Renal cortex interstitium (tissue), 11 donors: ENCODE measurements at regions not wholly inside any gene's neighbourhood (a gene's known extent, or its start where the extent isn't known, plus 50 kb on each side); places are given as distances from the start of the nearest gene placed in this dataset.
A peak's percentile ranks its signal among the peaks of the same experiment; 100 is the strongest.

Source experiments
- DNase-seq, 11 donors: peaks; one replicate each; pipeline ENCODE4 v3.0.0-alpha.2; 2013; ENCODE audit warnings: low read depth in 9 of 11, low spot score in 4 of 11; ENCODE audit errors: extremely low read depth in 1 of 11

GRCh38 chrX:6812087-6812486, 277.2 kb upstream of the VCX3A start:
- DNase-seq: no peak

DNA sequence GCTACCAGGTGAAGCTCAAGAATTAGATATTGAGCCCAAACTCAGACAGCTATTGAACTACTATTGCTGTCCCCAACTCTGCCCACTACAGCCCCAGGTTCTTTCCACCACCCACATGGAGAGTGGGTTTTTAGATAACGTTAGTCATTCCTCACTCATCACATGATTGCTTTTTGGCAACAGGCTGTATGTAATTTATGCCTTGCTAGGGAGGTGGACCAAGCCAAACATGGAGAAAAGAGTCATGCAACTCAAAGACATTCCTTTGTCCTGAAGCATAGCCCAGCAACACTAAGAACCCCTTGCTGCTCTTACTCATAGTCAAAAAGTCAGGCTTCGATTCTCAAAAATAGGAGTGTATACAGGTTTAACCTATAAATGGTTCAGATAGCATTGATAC, 275.9 kb upstream of the VCX3A start:
- no peak for DNase-seq

- no peak for DNase-seq
Measured at GRCh38 chrX:6803607-6804006, 268.7 kb upstream of the VCX3A start.

DNA sequence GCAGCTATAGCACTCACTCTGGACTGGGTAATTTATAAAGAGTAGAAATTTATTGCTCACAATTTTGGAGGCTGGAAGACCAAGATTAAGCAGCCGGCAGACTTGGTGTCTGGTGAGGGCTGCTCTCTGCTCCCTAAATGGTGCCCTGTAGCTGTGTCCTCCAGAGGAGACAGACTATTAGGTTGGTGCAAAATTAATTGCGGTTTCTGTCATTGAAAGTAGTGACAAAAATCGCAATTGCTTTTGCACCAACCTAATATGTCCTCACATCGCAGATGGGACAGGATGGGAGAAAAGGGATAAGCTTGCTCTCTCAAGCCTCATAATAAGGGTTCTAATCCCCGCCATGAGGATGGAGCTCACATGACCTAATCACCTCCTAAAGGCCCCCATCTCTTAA, 258.1 kb upstream of the VCX3A start:
- DNase-seq: no peak

GRCh38 chrX:6783912-6784311, 249.0 kb upstream of the VCX3A start:
- DNase-seq: no peak

GRCh38 chrX:6782831-6783230, 247.9 kb upstream of the VCX3A start:
- no peak for DNase-seq

DNA sequence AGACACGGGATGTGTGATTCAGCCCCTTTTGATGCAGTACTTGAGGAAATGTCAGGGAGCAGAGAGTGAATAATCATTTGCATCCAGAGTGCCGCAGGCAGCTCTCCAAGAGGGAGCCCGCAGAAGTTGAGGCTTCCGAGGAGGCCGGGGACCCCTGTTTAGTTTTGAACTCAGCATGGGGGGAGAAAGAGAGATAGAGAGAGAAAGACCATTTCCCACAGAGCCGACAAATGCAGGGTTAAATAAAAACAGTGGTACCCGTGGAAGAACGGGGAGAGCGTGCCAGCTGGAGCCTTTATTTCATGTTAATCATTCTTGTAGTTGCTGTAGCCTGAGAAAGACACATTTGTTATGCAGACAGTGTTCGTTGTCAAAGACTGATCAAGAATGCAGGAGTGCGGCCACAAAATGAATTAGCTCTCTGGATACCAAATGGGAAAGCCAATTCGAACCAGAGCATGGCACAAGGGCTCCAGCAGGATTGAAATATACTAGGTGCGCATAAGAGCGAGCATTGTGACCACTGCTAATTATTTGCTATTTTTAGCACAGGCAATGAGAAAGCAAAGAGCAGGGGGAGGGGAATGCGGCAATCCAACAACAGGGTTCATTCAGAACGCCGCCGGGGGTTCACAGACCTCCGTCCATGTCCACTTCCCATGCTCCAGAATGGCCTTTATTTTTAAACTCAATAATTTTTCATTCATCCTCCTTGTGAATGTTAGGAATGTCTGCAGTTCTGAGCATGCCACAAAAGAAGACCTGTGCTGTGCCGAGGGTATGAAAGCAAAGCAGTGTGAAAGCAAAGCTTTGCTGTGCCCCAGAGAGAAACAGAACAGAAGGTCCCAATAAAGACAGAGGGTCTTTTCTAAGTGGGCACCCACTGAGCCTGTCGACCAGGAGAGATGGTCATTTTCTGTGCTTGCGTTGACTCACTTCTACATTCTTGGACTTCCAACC, 243.9 kb upstream of the VCX3A start:
- DNase-seq: peak in 1 of 11 donors; percentile 2

- no peak for DNase-seq
Measured at GRCh38 chrX:6777238-6778002, 242.5 kb upstream of the VCX3A start.

GRCh38 chrX:6770936-6771335, 236.0 kb upstream of the VCX3A start:
- no peak for DNase-seq

DNA sequence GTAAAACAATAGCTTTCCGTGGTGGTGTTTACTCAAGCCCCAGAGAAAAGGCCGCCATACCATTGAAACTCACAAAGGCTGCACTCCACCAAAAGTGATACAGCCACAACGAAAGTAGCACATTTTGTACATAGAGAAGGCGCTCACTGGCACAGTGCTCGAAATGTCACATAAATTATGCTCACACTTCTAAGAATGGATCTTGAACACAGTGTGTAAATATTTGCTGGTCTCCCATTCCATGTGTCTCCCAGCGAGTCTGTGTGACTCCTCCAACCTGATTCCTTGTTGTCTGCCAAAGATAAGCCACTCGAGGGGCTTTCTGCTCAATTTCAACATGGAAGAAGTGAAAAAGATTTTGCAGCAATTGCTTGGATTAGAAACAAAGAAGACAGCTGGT, 234.0 kb upstream of the VCX3A start:
- no peak for DNase-seq

DNA sequence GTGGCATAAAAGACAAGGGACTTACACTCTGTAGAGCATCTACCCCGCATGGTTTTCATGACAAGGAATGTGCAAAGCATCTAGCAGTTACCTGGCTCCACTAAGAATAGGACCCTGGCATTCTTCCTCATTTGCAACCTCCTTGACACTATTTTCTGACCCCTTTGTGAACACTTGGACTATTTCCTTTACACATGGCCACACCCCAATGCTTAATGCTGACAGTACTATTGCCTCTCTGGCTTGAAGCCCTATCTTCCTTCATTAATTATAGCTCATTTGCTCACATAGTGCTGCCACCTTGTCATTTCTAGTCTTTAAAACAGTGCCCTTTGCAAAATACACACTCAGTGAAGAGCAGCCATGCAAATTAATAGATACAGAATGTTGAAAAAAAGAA, 226.3 kb upstream of the VCX3A start:
- DNase-seq: no peak

DNA sequence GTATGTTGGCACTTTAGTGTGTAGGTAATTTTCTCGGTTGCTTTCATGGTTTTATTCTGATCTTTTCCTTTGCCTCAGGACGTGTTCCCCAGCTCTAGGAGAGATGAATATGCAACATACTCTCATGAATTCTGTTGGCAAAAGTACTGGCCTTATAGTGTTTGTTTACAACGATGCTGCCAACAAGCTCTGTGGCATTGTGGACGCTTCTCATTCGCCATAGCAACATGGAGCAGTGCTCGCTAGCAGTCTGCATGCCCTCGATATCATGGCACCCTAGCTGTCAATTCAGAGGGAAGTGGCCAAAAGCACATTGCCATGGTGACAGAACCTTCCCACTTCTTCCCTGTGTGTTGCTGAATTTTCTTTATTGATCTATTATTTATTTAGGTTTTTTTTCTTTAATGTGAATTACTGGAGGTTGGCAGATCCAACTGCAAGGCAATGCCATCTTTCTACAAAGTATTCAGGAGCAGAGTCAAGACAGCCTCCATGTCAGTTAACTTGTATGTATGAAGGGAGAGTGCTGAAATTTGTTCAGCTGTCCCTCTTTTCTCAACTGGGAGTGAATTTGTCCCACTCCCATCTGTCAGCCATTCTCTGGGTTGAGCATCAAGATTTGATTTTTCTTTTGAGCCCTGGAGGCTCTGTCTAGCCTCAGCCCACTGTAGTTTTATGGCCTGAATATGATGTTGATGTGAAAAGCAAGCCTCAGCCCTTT, 224.9 kb upstream of the VCX3A start:
- no peak for DNase-seq

GRCh38 chrX:6758234-6758633, 223.3 kb upstream of the VCX3A start:
- DNase-seq: no peak

- DNase-seq: no peak
Measured at GRCh38 chrX:6757631-6758030, 222.7 kb upstream of the VCX3A start.

GRCh38 chrX:6748595-6748994, 213.7 kb upstream of the VCX3A start:
- no peak for DNase-seq

DNA sequence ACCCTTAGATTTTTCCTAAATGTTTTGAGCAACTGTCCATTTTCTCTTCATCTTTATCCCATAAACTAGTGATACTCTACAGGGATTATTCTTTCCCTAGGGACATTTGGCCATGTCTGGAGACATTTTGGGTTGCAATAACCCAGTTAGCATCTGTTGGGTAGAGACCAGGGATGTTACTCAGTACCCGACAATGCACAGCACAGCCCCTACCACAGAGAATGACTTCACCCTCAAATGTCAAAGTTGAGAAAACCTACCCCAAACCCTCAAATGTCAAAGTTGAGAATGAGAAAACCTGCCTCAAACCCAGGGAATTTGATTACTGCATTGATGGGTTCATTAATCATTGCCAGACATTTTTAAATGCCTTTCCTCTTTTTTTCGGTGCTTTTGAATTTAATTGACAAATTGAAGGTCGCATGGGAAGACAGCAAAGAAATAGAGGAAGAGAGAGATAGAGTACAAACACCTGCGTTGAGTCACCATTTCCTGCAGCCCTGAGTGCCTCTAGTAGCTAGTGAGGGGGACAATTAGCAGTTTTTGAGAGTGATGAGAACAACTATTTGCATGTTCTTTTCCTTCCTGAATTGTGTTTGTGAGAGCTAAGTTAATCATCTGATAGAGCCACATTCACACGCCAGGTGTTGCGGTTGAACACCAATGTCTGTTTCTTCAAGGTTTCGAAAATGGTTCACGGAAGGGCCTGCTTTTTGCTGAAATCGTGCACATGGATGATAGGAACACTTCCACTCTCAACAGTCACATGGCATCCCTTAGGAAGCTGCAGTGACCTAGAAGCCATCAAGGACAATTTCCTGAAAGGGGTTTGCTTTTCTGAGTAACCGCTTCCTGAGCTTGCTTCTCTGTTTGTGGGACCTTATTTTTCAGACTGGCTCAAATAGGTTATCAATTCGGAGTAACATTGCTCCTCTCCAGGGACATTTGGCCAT, 203.9 kb upstream of the VCX3A start:
- DNase-seq: no peak

DNA sequence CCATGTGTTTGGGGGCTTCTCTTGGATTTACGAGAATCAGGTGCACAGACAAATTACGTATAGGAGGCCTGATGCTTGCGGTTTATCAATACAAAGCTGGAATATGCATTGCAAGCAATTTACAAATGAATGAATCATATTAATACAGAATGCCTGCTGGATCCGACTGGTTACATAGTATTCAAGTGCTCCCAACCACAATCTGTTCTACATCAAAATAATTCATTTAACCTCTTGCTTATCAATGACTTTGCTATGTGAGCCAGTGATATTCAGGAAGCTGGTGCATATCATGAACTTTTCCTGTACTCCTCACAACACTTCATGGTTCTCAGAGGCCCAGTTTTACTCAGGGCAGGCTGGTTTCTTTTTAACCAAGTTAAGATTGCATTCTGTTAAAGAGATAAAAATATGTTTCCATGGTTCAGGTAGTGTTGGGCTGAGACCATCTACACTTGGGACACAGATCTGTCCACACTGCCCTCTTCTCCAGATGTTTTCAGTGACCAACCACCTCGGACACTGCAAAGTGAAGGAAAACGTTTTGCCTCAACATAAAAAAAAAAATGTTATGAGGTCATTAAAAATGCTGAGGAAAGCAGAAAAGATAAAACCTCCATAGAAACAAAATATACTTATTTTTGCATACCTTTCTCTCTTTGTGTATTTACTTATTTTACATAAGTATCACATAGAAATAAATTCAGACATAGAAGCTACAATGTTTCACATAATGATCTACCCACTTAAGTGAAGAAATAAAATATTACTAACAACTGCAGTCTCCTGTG, 200.1 kb upstream of the VCX3A start:
- no peak for DNase-seq

- no peak for DNase-seq
Measured at GRCh38 chrX:6732101-6732500, 197.2 kb upstream of the VCX3A start.
